HG03045 (cell line): ENCODE measurements at regions not wholly inside any gene's neighbourhood (a gene's known extent, or its start where the extent isn't known, plus 50 kb on each side); places are given as distances from the start of the nearest gene placed in this dataset.

Experiments used
- ATAC-seq: cut with Tn5 transposase; IDR thresholded peaks from one replicate; pipeline ENCODE4 v1.9.1; 2021; ENCODE audit warnings: mild to moderate bottlenecking, moderate library complexity; ENCODE audit not compliant: unreplicated experiment

GRCh38 chr2:6557737-6558136, 308.0 kb downstream of the CMPK2 start:
- no peak for ATAC-seq

GRCh38 chr2:6562771-6563170, 302.9 kb downstream of the CMPK2 start:
- no peak for ATAC-seq

- no peak for ATAC-seq
These were observed 301.4 kb downstream of the CMPK2 start for GRCh38 chr2:6564326-6564725.

- no peak for ATAC-seq
These were observed 291.6 kb downstream of the CMPK2 start for GRCh38 chr2:6574121-6574520.

GRCh38 chr2:6576302-6576701, 289.4 kb downstream of the CMPK2 start:
- ATAC-seq = no peak

GRCh38 chr2:6577960-6578359, 287.7 kb downstream of the CMPK2 start:
- ATAC-seq = no peak

GRCh38 chr2:6578416-6578815, 287.3 kb downstream of the CMPK2 start:
- no peak for ATAC-seq

GRCh38 chr2:6579281-6579680, 286.4 kb downstream of the CMPK2 start:
- no peak for ATAC-seq

- no peak for ATAC-seq
These were observed 284.7 kb downstream of the CMPK2 start for GRCh38 chr2:6580982-6581381.

- no peak for ATAC-seq
These were observed 276.6 kb downstream of the CMPK2 start for GRCh38 chr2:6589150-6589549.

- no peak for ATAC-seq
These were observed 275.3 kb downstream of the CMPK2 start for GRCh38 chr2:6590442-6590841.

- no peak for ATAC-seq
These were observed 263.2 kb downstream of the CMPK2 start for GRCh38 chr2:6602471-6602870.

- no peak for ATAC-seq
These were observed 259.7 kb downstream of the CMPK2 start for GRCh38 chr2:6605836-6606505.

GRCh38 chr2:6617794-6618193, 247.9 kb downstream of the CMPK2 start:
- no peak for ATAC-seq

- no peak for ATAC-seq
These were observed 247.5 kb downstream of the CMPK2 start for GRCh38 chr2:6618201-6618600.

- ATAC-seq = no peak
These were observed 242.0 kb downstream of the CMPK2 start for GRCh38 chr2:6623746-6624145.

GRCh38 chr2:6626401-6627012, 239.2 kb downstream of the CMPK2 start:
- no peak for ATAC-seq

- ATAC-seq = no peak
These were observed 238.4 kb downstream of the CMPK2 start for GRCh38 chr2:6627316-6627715.

GRCh38 chr2:6630209-6630608, 235.5 kb downstream of the CMPK2 start:
- ATAC-seq = no peak

- no peak for ATAC-seq
These were observed 230.4 kb downstream of the CMPK2 start for GRCh38 chr2:6635296-6635695.

- ATAC-seq = no peak
These were observed 228.4 kb downstream of the CMPK2 start for GRCh38 chr2:6637330-6637729.

- ATAC-seq = no peak
These were observed 225.6 kb downstream of the CMPK2 start for GRCh38 chr2:6639929-6640620.
